GM06990 (cell line): ENCODE measurements at regions not wholly inside any gene's neighbourhood (a gene's known extent, or its start where the extent isn't known, plus 50 kb on each side); places are given as distances from the start of the nearest gene placed in this dataset.

Source experiments
- DNase-seq: peaks from one replicate; pipeline ENCODE4 v3.0.0-alpha.2; 2011; ENCODE audit not compliant: insufficient read length; ENCODE audit errors: extremely low read depth
- H3K27me3 ChIP-seq: replicated peaks from 2 replicates; pipeline ENCODE4 v1.6.0; 2011; ENCODE audit warnings: low read length; ENCODE audit not compliant: control insufficient read depth, insufficient read depth
- H3K36me3 ChIP-seq: 2 replicates; pipeline ENCODE4 v1.5.1; 2011; ENCODE audit warnings: low read length; ENCODE audit not compliant: control insufficient read depth, insufficient read depth
- H3K4me3 ChIP-seq: replicated peaks from 2 replicates; pipeline ENCODE4 v1.5.1; 2011; ENCODE audit warnings: low read depth, mild to moderate bottlenecking, control low read depth, low read length
- TF ChIP-seq, protein P1 (sequence below): IDR thresholded peaks from 2 replicates; pipeline ENCODE4 v1.5.1; 2011; ENCODE audit warnings: low read length, control low read depth, mild to moderate bottlenecking, inconsistent platforms; ENCODE audit not compliant: insufficient read depth, poor library complexity, severe bottlenecking

DNA sequence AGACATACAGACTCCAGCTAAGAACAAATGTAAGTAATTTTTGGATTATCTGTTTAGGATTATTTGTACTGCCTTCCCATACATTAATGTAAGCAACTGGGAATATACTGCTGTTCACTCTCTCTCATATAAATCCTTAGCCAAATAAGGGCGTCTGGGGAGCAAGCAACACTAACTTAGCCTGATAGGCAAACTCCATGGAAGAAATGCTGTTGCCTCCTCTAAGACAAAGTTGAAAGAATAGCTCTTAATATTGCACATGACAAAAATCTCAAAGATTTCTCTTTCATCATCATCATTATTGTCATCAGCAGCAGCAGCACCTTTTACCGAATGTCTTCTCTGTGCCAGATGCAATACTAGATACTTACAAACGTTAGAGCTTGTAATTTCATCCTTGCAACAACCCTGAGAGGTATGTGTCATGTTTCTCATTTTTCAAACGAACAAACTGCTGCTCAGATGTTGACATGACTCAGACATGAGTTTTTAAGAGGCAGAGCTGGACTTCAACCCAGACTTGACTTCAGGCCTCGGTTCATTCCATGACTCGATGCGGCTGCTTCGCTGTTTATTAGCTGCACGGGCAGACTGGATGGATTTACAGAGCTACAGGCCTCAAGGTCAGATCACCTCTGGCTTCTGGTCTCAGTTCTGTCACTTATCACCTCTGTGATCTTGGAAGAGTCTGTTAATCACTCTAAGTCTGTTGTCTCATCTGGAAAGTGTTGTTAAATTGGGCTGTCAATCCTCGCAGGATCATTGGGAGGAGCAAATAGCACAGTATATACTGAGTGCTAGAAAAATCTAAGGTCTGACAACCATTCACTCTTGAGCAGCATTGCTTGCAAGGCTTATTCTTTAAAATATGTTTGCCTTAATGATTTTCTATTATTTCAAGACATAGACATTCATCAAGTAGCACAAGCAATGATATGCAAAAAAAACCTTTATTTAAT lies 126.3 kb upstream of the CELF2 start:
- DNase-seq: no peak
- Histone ChIP-seq H3K27me3 (no peaks in the 10 kb centered on the region; the same call in none of the 2 replicates), H3K4me3 (no peak overlapping the region), H3K36me3 (no peaks in the 10 kb centered on the region)
- TF ChIP-seq, protein P1, sequence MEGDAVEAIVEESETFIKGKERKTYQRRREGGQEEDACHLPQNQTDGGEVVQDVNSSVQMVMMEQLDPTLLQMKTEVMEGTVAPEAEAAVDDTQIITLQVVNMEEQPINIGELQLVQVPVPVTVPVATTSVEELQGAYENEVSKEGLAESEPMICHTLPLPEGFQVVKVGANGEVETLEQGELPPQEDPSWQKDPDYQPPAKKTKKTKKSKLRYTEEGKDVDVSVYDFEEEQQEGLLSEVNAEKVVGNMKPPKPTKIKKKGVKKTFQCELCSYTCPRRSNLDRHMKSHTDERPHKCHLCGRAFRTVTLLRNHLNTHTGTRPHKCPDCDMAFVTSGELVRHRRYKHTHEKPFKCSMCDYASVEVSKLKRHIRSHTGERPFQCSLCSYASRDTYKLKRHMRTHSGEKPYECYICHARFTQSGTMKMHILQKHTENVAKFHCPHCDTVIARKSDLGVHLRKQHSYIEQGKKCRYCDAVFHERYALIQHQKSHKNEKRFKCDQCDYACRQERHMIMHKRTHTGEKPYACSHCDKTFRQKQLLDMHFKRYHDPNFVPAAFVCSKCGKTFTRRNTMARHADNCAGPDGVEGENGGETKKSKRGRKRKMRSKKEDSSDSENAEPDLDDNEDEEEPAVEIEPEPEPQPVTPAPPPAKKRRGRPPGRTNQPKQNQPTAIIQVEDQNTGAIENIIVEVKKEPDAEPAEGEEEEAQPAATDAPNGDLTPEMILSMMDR: no peak

DNA sequence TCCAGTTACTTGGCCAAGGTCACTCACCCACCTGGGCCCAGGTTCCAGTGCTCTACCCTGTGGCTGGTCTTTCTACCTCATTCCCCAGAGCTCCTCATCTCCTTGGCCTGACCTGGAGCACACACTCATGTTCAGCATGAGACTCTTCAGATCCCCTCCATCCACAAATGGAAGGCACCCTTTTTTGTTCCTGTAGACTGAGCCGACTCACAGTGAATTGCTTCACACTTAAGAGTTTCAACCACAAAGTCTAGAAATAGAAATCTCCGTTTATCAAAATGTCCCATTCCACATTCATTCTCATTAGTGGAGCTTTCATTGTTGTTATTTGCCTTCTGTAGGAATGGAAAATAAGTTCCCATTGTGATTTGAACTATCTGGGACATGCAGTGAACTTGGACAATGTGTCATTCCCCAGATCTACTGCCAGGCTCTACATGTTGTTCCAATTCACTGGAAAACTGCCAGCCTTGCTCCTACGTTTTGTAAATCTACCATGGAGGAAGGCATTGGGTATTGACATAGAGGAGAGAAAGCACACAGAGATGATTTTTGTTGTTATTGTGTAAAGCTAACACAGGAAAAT lies 125.3 kb upstream of the CELF2 start:
- H3K4me3 ChIP-seq: no peak overlapping the region

DNA sequence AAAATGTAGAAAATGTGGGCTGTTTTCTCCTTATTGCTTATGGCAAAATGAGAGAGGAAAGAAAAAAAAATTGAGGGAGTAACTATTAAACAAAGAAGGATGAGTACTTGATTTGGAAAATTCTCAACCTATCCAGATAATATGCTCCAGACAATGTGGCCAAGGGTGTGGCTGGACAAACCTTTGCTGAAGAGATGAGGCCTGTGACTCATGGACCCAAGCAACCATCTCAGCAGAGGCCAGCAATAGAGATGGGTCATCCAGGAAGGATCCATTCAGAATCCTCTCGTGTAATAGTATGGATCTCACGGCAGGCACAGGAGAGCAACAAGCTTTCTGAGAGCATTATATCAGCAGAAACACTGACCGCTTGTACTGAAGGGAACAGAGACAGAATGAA lies 120.3 kb upstream of the CELF2 start:
- TF ChIP-seq, protein P1: no peak
- Histone ChIP-seq H3K27me3 (no peaks in the 10 kb centered on the region; the same call in 1 of the 2 replicates), H3K36me3 (no peaks in the 10 kb centered on the region), H3K4me3 (no peak overlapping the region)
- DNase-seq: no peak

More for the DNA sequence above, 125.3 kb upstream of the CELF2 start:
- H3K27me3 ChIP-seq: no peaks in the 10 kb centered on the region; the same call in none of the 2 replicates
- DNase-seq: no peak
- TF ChIP-seq, protein P1: no peak
- H3K36me3 ChIP-seq: no peaks in the 10 kb centered on the region

DNA sequence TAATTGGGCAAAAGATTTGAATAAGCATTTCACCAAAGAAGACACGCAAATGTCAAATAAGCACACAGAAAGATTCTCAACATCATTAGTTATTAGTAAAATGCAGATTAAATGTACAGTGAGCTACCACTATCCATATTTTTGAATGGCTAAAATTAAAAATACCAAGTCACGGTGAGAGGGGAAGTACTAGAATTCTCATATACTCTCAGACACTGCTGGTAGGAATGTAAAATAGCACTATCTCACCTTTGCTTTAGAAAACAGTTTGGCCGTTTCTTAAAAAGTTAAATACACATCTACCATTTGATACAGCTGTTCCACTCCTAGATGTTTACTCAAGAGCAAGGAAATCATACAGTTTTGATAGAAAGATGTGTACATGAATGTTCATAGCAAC lies 115.8 kb upstream of the CELF2 start:
- TF ChIP-seq, protein P1: no peak
- H3K36me3 ChIP-seq: no peaks in the 10 kb centered on the region
- DNase-seq: no peak

DNA sequence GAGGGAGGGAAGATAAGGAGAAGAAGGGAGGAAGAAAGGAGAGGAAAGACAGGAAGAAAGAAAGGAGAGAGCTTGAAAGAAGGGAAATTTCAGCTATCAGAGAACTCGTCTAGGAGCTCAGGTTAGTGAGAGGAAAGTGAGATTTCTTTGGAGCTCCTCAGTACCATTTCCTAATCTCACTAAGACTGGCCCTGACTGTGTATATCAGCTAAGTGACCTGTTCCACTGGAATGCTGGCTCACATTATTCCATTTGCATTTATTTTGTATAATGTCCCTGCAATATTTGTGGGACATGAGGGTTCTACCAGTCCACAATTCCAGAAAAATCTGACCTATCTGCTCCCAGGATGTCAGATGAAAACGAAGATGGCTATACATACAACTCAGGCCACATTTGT lies 114.7 kb upstream of the CELF2 start:
- Histone ChIP-seq H3K27me3 (no peaks in the 10 kb centered on the region), H3K36me3 (no peaks in the 10 kb centered on the region), H3K4me3 (no peak overlapping the region)
- TF ChIP-seq, protein P1: no peak
- DNase-seq: no peak

More for the DNA sequence above, 115.8 kb upstream of the CELF2 start:
- Histone ChIP-seq H3K4me3 (no peak overlapping the region), H3K27me3 (no peaks in the 10 kb centered on the region)
